Vagina (tissue), 2 donors: ENCODE measurements at regions not wholly inside any gene's neighbourhood (a gene's known extent, or its start where the extent isn't known, plus 50 kb on each side); places are given as distances from the start of the nearest gene placed in this dataset.

Source experiments
- CTCF ChIP-seq, 3 experiments: fragments of 450-650 bp in 2 of 3; fragments of 200-600 bp in 1 of 3; sonication (generic) in 1 of 3; IDR thresholded peaks; one replicate each; pipeline ENCODE4 v1.5.1; 2017 to 2019; ENCODE audit warnings: antibody characterized with exemption in 3 of 3, mild to moderate bottlenecking in 2 of 3, moderate library complexity in 2 of 3
- POLR2A ChIP-seq, 2 donors: fragments of 450-650 bp; IDR thresholded peaks; one replicate each; pipeline ENCODE4 v1.6.1; 2017; ENCODE audit warnings: antibody characterized with exemption in 2 of 2, mild to moderate bottlenecking in 2 of 2, moderate library complexity in 2 of 2
- POLR2AphosphoS5 ChIP-seq, 2 donors: sonication (generic); formaldehyde crosslinking; IDR thresholded peaks; one replicate each; pipeline ENCODE4 v1.9.0; 2017; ENCODE audit warnings: antibody characterized with exemption in 2 of 2, mild to moderate bottlenecking in 2 of 2, low read depth in 1 of 2; ENCODE audit not compliant: insufficient read depth in 1 of 2

GRCh38 chr11:111155021-111155420, 90.5 kb upstream of the POU2AF2 start:
- TF ChIP-seq CTCF (IDR thresholded peaks at IDR 0.05) (no peak), POLR2AphosphoS5 (IDR thresholded peaks at IDR 0.05; ENCODE audit: insufficient read depth in 1 of 2, low read depth in 1 of 2) (no peak), POLR2A (IDR thresholded peaks at IDR 0.05) (no peak)
